ENCODE measurements at regions not wholly inside any gene's neighbourhood (a gene's known extent, or its start where the extent isn't known, plus 50 kb on each side); places are given as distances from the start of the nearest gene placed in this dataset.

- no peak for TF ChIP-seq CEBPB (IDR thresholded peaks at IDR 0.05; ENCODE audit: low read depth, low read length)
- TF ChIP-seq, protein P1, sequence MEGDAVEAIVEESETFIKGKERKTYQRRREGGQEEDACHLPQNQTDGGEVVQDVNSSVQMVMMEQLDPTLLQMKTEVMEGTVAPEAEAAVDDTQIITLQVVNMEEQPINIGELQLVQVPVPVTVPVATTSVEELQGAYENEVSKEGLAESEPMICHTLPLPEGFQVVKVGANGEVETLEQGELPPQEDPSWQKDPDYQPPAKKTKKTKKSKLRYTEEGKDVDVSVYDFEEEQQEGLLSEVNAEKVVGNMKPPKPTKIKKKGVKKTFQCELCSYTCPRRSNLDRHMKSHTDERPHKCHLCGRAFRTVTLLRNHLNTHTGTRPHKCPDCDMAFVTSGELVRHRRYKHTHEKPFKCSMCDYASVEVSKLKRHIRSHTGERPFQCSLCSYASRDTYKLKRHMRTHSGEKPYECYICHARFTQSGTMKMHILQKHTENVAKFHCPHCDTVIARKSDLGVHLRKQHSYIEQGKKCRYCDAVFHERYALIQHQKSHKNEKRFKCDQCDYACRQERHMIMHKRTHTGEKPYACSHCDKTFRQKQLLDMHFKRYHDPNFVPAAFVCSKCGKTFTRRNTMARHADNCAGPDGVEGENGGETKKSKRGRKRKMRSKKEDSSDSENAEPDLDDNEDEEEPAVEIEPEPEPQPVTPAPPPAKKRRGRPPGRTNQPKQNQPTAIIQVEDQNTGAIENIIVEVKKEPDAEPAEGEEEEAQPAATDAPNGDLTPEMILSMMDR (conservative IDR thresholded peaks at IDR 0.05; ENCODE audit: low read depth, low read length): no peak
- 0 out of 2 replicates have a peak, but pooled peaks have one; percentile 0 for TF ChIP-seq SMC3 (IDR thresholded peaks at IDR 0.05; ENCODE audit: low read depth, low read length)
- no peak for TF ChIP-seq POLR2A (IDR thresholded peaks at IDR 0.05; ENCODE audit: low read depth, low read length)
- no peak for TF ChIP-seq BHLHE40 (IDR thresholded peaks at IDR 0.05; ENCODE audit: low read depth, low read length)
- no peak for TF ChIP-seq RAD21 (IDR thresholded peaks at IDR 0.05; ENCODE audit: low read length)
Observed at GRCh38 chr13:33497146-33497845, 211.7 kb upstream of the STARD13 start.

Measured in IMR-90 (cell line).